IMR-90 (cell line): ENCODE measurements at regions not wholly inside any gene's neighbourhood (a gene's known extent, or its start where the extent isn't known, plus 50 kb on each side); places are given as distances from the start of the nearest gene placed in this dataset.

Source experiments
- ATAC-seq: fragments of 200-7000 bp; cut with Tn5 transposase; 2 replicates; pipeline ENCODE4 v1.9.1; 2020; ENCODE audit warnings: low read depth, mild to moderate bottlenecking, moderate library complexity
- BruUV-seq: library from RNA; stranded (reverse); fragments of 400-500 nt; replicated peaks from 2 replicates; lab custom pipeline; 2021; lab: Mats Ljungman, UMichigan
- CTCF ChIA-PET: fragments of 300-600 bp; formaldehyde crosslinking; extraction: SDS; loops from one replicate; lab custom pipeline; 2021; ENCODE audit warnings: antibody characterized with exemption; lab: Yijun Ruan, JAX
- POLR2A ChIA-PET: fragments of 300-600 bp; sonication (Branson Sonifier 250); formaldehyde crosslinking; loops from one replicate; lab custom pipeline; 2022; ENCODE audit warnings: antibody characterized with exemption; ENCODE audit not compliant: unreplicated experiment; lab: Charles Lee
- DNase-seq: peaks from one replicate; pipeline ENCODE4 v3.0.0; 2013
- H2AFZ ChIP-seq: replicated peaks from 2 replicates; pipeline ENCODE3; 2013; ENCODE audit warnings: low read length, mild to moderate bottlenecking; ENCODE audit not compliant: poor library complexity
- H2AK5ac ChIP-seq: 2 replicates; pipeline ENCODE4 v1.6.1; 2013; ENCODE audit warnings: low read depth, low read length, inconsistent platforms
- H2AK9ac ChIP-seq: replicated peaks from 2 replicates; pipeline ENCODE3; 2013; ENCODE audit warnings: mild to moderate bottlenecking, low read depth, low read length, moderate library complexity; ENCODE audit not compliant: poor library complexity
- H2BK120ac ChIP-seq: 2 replicates; pipeline ENCODE4 v1.6.1; 2013; ENCODE audit warnings: low read depth, low read length, inconsistent platforms
- H2BK15ac ChIP-seq: 3 replicates; pipeline ENCODE4 v1.6.1; 2013; ENCODE audit warnings: low read depth, low read length, inconsistent platforms
- H2BK20ac ChIP-seq: 2 replicates; pipeline ENCODE4 v1.6.1; 2013; ENCODE audit warnings: low read depth, mild to moderate bottlenecking, inconsistent platforms, low read length, moderate library complexity
- H2BK5ac ChIP-seq: 2 replicates; pipeline ENCODE4 v1.6.1; 2013; ENCODE audit warnings: mild to moderate bottlenecking, low read depth, low read length, inconsistent platforms; ENCODE audit not compliant: poor library complexity, severe bottlenecking
- H3K14ac ChIP-seq: replicated peaks from 2 replicates; pipeline ENCODE4 v1.6.1; 2013; ENCODE audit warnings: low read depth, low read length, inconsistent platforms
- H3K18ac ChIP-seq: 2 replicates; pipeline ENCODE4 v1.6.1; 2013; ENCODE audit warnings: low read depth, low read length, control low read depth
- H3K23ac ChIP-seq: 2 replicates; pipeline ENCODE4 v1.6.1; 2013; ENCODE audit warnings: low read depth, low read length, inconsistent platforms
- H3K27ac ChIP-seq: 2 replicates; pipeline ENCODE4 v1.5.1; 2013; ENCODE audit warnings: mild to moderate bottlenecking, control low read depth, low read length; ENCODE audit not compliant: insufficient read depth
- H3K27me3 ChIP-seq: 2 replicates; pipeline ENCODE4 v1.6.1; 2013; ENCODE audit warnings: low read length; ENCODE audit not compliant: control insufficient read depth, insufficient read depth
- H3K36me3 ChIP-seq: 2 replicates; pipeline ENCODE4 v1.6.1; 2013; ENCODE audit warnings: low read length, mixed read lengths; ENCODE audit not compliant: control insufficient read depth, insufficient read depth
- H3K4ac ChIP-seq: 2 replicates; pipeline ENCODE4 v1.6.1; 2013; ENCODE audit warnings: low read depth, low read length, inconsistent platforms
- H3K4me1 ChIP-seq: 2 replicates; pipeline ENCODE4 v1.6.1; 2013; ENCODE audit warnings: low read length, mixed read lengths; ENCODE audit not compliant: control insufficient read depth, insufficient read depth
- H3K4me2 ChIP-seq: 2 replicates; pipeline ENCODE4 v1.6.1; 2013; ENCODE audit warnings: low read depth, mild to moderate bottlenecking, control low read depth, low read length, moderate library complexity
- H3K4me3 ChIP-seq: 2 replicates; pipeline ENCODE4 v1.5.1; 2013; ENCODE audit warnings: low read depth, mild to moderate bottlenecking, control low read depth, low read length, moderate library complexity; ENCODE audit not compliant: insufficient read depth
- H3K56ac ChIP-seq: 2 replicates; pipeline ENCODE4 v1.6.1; 2013; ENCODE audit warnings: low read length, inconsistent platforms; ENCODE audit not compliant: insufficient read depth; ENCODE audit errors: extremely low read depth
- H3K79me1 ChIP-seq, 2 experiments: 2 replicates each; pipeline ENCODE4 v1.6.1; 2013; ENCODE audit warnings: low read length in 2 of 2, inconsistent platforms in 1 of 2, low read depth in 1 of 2
- H3K9ac ChIP-seq: 2 replicates; pipeline ENCODE4 v1.6.1; 2013; ENCODE audit warnings: low read depth, low read length, control low read depth
- H3K9me1 ChIP-seq: 2 replicates; pipeline ENCODE4 v1.6.1; 2013; ENCODE audit warnings: low read length, inconsistent platforms; ENCODE audit not compliant: insufficient read depth
- H3K9me3 ChIP-seq: 2 replicates; pipeline ENCODE4 v1.6.1; 2013; ENCODE audit warnings: low read length; ENCODE audit not compliant: control insufficient read depth, insufficient read depth
- H4K20me1 ChIP-seq: 2 replicates; pipeline ENCODE4 v1.6.1; 2013; ENCODE audit warnings: low read length, inconsistent platforms; ENCODE audit not compliant: insufficient read depth
- H4K5ac ChIP-seq: 2 replicates; pipeline ENCODE4 v1.6.1; 2013; ENCODE audit warnings: mild to moderate bottlenecking, low read depth, low read length, control low read depth
- H4K8ac ChIP-seq, 2 experiments: 2 replicates each; pipeline ENCODE4 v1.6.1; 2013; ENCODE audit warnings: low read depth in 2 of 2, low read length in 2 of 2, control low read depth in 1 of 2, inconsistent platforms in 1 of 2
- H4K91ac ChIP-seq: 2 replicates; pipeline ENCODE4 v1.6.1; 2013; ENCODE audit warnings: low read depth, low read length, inconsistent platforms; ENCODE audit not compliant: insufficient read depth
- BHLHE40 ChIP-seq: fragments of 150-350 bp; IDR thresholded peaks from 2 replicates; pipeline ENCODE4 v1.6.1; 2016; ENCODE audit warnings: mild to moderate bottlenecking, low read depth, low read length
- POLR2A ChIP-seq: IDR thresholded peaks from 2 replicates; pipeline ENCODE4 v1.6.1; 2012; ENCODE audit warnings: mild to moderate bottlenecking, low read depth, low read length
- WGBS, 2 experiments: methylation state at CpG; one replicate each; pipeline versions ENCODE4 v1.1.5 to v1.1.7; 2013; ENCODE audit warnings: missing lambda C conversion rate in 2 of 2; ENCODE audit not compliant: insufficient read length in 1 of 2; ENCODE audit errors: extremely low coverage in 2 of 2; 5-methylcytosine and 5-hydroxymethylcytosine counted together
- dilution Hi-C: fragments of 300-500 bp; cut with HindIII; formaldehyde crosslinking; loops from one replicate; pipeline ENCODE4 v1.14.3; 2018; ENCODE audit warnings: low sequenced_read_pairs; ENCODE audit not compliant: unreplicated experiment
- in situ Hi-C: fragments of 300-500 bp; cut with MboI; formaldehyde crosslinking; loops from 3 replicates; pipeline ENCODE4 v1.14.3; 2019; ENCODE audit warnings: low sequenced_read_pairs, inconsistent platforms, mixed read lengths
- intact Hi-C: fragments of 100-400 bp; cut with micrococcal nuclease; formaldehyde crosslinking; loops from 2 replicates; pipeline ENCODE4 v1.10.0; 2022
- TF ChIP-seq, protein P1 (sequence below): fragments of 150-350 bp; IDR thresholded peaks from 2 replicates; pipeline ENCODE4 v1.6.1; 2017; ENCODE audit warnings: mild to moderate bottlenecking, antibody characterized with exemption, low read length, low read depth

DNA sequence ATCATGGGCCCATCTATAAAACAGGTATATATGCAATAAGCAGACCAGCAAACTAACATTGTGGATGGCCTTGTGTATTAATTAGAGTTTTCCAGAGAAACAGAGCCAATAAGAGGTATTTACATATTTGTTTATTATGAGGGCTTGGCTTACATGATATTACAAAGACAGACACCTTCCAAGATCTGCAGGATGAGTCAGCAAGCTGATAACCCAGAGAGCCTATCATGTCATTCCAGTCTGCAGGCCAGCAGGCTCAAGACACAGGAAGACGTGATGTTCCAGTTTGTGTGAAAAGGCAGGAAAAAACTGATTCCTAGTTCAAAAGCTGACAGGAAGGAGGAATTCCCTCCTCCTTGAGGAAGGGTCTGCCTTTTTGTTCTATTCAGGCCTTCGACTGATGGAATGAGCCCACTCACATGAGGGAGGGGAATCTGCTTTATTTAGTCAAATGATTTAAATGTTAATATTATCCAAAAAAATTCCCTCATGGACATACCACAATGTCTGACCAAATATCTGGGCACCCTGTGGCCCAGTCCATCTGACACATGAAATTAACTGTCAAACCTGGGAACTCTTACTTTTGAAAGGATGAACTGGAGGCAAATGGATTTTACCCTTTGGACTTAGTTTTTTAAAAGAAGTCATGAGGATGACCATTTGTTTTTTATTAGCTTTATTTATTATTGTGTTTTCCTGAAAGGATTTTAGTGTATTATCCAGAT is 161.2 kb upstream of the CHD1 start:
- BruUV-seq, result no TSS peak
- H3K4ac ChIP-seq, result no peak overlapping the region
- no CpG with 5 or more reads among the region's 2 CpGs for WGBS, 2 experiments
- no peak overlapping the region for H2AK5ac ChIP-seq
- no peak overlapping the region for H3K18ac ChIP-seq
- POLR2A ChIA-PET, result no interaction called here
- H3K56ac ChIP-seq, result no peak overlapping the region
- no peak for DNase-seq
- no peak overlapping the region for H4K8ac ChIP-seq
- CTCF ChIA-PET, result no interaction called here
- dilution Hi-C loops, result no loop called here
- H3K14ac ChIP-seq, result no peak overlapping the region
- no peak overlapping the region for H3K9ac ChIP-seq
- no peaks in the 10 kb centered on the region for H3K79me1 ChIP-seq
- no peaks in the 10 kb centered on the region for H3K27me3 ChIP-seq
- no peak overlapping the region for H2BK5ac ChIP-seq
- no peaks in the 10 kb centered on the region for H4K20me1 ChIP-seq
- no peak overlapping the region for H3K4me3 ChIP-seq
- ATAC-seq, result no peak
- H3K9me1 ChIP-seq, result no peaks in the 10 kb centered on the region
- TF ChIP-seq, protein P1, sequence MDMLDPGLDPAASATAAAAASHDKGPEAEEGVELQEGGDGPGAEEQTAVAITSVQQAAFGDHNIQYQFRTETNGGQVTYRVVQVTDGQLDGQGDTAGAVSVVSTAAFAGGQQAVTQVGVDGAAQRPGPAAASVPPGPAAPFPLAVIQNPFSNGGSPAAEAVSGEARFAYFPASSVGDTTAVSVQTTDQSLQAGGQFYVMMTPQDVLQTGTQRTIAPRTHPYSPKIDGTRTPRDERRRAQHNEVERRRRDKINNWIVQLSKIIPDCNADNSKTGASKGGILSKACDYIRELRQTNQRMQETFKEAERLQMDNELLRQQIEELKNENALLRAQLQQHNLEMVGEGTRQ, result no peak
- no peak for TF ChIP-seq BHLHE40
- no peak for TF ChIP-seq POLR2A
- H2AFZ ChIP-seq, result no peak overlapping the region
- intact Hi-C loops, result no loop called here
- no peak overlapping the region for H2BK20ac ChIP-seq
- H3K23ac ChIP-seq, result no peak overlapping the region
- no peak overlapping the region for H3K4me2 ChIP-seq
- in situ Hi-C loops, result no loop called here
- no peak overlapping the region for H4K5ac ChIP-seq
- no peak overlapping the region for H2AK9ac ChIP-seq
- H3K27ac ChIP-seq, result no peak overlapping the region
- H3K36me3 ChIP-seq, result no peaks in the 10 kb centered on the region
- H3K4me1 ChIP-seq, result no peaks in the 10 kb centered on the region
- H2BK15ac ChIP-seq, result no peak overlapping the region
- H3K9me3 ChIP-seq, result no peaks in the 10 kb centered on the region
- no peak overlapping the region for H4K91ac ChIP-seq
- no peak overlapping the region for H2BK120ac ChIP-seq
